GM18867 (cell line): ENCODE measurements at regions not wholly inside any gene's neighbourhood (a gene's known extent, or its start where the extent isn't known, plus 50 kb on each side); places are given as distances from the start of the nearest gene placed in this dataset.
"Not testable (repeated sequence)": the region's sequence is repeated elsewhere in the genome, so short reads cannot be mapped to it uniquely, and the experiment has no call there.

Source experiments
- ATAC-seq: cut with Tn5 transposase; IDR thresholded peaks from one replicate; pipeline ENCODE4 v1.9.1; 2021; ENCODE audit warnings: mild to moderate bottlenecking, moderate library complexity; ENCODE audit not compliant: unreplicated experiment

DNA sequence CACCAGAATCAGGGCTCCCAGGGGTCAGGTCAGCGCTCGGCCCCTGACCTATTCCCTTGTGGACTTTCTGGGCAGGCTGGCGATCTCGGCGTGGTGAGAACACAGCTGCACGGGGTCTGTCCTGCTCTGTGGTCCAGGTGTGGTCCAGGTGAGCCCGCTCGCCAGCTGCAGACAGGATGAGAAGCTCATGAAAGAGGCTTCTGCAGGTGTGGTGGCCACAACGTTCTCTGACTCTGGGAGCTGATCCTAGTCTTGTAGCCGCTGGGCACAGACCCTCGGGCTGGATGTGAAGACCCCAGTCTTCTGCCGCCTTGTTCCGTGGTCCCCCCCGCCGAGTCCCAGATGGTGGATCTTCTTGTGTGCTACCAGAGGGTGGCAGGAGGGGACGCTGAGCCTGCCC, 129.7 kb downstream of the RTP5 start:
- ATAC-seq: no peak

DNA sequence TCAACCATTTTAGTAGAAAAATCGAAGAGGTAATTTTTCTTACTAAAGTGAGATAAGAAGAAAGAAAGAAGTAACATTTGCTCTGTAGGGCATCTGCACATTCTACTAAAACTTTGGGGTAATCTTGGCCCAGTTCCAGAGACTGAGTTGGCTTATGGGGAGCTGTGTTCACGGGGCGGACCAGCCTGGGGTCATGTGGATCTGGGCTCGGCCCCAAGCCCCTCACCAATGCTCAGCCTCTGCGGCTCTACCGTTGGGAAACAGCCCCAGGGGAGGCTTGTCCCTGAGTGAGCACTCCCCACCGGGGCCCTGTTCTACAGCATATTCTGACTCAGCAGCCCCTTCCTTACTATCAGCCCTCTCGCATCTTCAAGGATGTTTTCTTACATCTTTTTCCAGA, 132.3 kb downstream of the RTP5 start:
- ATAC-seq: no peak

DNA sequence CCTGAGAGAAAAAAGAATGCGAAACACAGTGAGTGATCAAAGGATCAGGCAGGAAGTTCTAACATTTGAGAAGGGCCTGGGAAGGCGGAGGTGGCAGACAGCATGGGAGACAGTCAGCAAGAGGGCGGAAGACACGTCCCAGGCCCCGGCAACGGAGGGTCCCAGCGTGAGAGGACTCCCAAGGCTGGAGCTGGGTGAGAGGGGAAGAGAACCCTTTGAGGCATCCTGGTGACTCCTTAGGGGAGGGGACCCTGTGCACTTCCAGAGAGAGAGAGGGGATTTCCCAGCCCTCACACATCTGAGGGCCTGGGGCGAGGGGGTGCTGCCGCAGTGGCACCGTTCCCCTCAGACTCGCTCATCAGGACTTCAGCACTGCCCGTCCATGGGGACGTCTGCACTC, 133.4 kb downstream of the RTP5 start:
- ATAC-seq: no peak

DNA sequence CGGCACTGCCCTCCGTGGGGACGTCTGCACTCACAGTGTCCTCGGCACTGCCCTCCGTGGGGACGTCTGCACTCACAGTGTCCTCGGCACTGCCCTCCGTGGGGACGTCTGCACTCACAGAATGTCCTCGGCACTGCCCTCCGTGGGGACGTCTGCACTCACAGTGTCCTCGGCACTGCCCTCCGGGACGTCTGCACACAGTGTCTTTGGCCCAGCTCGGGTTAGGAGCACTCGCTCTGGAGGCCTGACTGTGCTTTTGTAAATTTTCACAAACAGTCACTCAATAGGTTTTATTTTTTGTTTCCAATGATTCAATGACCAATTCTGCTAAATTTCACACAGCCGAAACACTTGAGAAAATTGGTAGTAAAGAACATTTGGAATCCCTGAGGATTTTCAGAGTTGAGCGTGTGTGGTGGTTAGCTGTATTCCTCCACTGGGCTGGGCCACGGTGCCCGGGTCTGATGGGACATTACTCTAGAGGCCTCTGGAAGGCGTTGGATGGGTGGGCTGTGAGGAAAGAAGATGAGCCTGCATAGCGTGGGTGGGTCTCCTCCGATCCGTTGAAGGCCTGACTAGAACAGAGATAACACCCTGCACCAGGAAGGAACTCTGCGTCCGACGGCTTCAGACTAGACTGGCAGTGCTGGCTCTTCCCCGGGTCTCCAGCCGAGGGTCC, 134.8 kb downstream of the RTP5 start:
- ATAC-seq: no peak

DNA sequence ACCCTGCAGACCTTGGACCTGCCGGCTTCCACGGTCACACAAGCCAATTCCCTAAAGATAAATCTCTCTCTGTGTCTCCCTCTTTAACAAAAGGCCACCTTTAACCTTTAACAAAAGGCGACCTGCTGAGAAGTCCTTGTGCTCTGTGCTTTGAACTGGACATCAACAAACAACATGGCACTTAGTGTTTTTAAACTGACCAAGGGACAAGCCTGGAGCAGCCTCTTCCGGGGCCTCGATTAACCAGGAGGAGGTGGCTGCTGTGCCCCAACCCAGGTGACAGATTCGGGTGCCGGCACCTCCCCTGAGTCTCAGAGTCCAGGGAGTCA, 135.3 kb downstream of the RTP5 start:
- ATAC-seq: no peak

DNA sequence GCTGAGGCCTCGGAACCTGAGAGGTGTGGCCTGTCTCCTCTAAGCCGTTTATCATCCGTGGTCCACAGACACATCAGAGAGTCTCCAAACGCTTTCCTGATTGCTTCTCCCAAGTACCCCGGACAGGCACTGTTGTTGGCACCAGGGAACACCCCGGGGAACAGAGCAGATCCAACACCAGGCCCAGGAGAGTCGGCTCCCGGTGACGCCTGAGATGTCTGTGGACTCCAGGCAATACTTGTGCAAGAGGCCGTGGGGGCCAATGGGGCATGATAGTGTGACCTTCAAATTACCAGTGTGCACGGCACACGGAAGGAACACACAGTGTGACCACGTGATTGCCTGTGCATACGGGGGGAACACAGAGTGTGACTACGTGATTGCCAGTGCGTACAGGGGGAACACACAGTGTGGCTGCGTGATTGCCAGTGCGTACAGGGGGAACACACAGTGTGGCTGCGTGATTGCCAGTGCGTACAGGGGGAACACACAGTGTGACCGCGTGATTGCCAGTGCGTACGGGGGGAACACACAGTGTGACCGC, 136.6 kb downstream of the RTP5 start:
- ATAC-seq: not testable (repeated sequence)

DNA sequence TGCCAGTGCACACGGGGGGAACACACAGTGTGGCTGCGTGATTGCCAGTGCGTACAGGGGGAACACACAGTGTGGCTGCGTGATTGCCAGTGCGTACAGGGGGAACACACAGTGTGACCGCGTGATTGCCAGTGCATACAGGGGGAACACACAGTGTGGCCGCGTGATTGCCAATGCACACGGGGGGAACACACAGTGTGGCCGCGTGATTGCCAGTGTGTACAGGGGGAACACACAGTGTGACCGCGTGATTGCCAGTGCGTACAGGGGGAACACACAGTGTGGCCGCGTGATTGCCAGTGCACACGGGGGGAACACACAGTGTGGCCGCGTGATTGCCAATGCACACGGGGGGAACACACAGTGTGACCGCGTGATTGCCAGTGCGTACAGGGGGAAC, 139.4 kb downstream of the RTP5 start:
- not testable (repeated sequence) for ATAC-seq

DNA sequence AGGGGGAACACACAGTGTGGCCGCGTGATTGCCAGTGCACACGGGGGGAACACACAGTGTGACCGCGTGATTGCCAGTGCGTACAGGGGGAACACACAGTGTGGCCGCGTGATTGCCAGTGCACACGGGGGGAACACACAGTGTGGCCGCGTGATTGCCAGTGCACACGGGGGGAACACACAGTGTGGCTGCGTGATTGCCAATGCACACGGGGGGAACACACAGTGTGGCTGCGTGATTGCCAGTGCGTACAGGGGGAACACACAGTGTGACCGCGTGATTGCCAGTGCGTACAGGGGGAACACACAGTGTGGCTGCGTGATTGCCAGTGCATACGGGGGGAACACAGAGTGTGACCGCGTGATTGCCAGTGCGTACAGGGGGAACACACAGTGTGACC, 140.3 kb downstream of the RTP5 start:
- not testable (repeated sequence) for ATAC-seq

DNA sequence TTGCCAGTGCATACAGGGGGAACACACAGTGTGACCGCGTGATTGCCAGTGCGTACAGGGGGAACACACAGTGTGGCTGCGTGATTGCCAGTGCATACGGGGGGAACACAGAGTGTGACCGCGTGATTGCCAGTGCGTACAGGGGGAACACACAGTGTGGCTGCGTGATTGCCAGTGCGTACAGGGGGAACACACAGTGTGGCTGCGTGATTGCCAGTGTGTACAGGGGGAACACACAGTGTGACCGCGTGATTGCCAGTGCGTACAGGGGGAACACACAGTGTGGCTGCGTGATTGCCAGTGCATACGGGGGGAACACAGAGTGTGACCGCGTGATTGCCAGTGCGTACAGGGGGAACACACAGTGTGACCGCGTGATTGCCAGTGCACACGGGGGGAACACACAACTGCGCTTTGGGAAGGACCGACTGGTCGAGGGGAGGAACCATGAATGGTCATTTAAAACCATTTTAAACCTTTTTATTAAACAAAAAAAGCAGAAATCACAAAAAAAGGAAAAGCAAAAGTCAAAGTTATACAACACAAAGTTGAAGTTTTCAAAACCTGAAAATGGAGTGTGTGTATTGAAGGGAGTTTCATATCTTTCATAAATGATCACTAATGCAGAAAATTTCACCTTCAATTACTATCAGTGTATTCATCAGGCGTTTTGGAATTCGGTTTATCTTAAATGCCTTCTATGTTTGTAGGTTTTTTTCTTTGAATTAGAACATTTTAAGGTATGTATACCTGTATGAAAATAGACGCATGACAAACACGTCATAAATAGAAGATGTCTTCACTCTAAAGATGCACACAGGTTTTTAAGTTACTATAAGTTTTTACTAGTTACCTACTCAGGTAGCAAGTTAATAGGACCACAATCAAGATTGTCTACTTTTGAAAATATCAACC, 141.0 kb downstream of the RTP5 start:
- not testable (repeated sequence) for ATAC-seq

DNA sequence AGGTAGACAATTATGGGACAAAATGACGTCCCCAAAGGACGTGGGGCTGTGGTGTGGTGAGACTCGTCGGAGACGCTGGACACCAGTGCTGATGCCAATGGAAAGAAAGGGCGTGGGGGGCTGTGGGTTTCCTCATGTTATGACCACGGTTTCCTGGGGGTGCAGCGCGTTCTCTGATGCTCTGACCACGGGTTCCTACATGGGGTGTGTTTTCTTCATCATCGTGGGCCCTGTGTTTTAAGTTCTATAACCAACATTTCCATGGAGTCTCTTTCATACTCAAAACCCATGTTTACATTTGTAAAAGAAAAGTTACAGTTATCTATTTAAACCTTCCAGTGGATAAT, 141.6 kb downstream of the RTP5 start:
- ATAC-seq: no peak

DNA sequence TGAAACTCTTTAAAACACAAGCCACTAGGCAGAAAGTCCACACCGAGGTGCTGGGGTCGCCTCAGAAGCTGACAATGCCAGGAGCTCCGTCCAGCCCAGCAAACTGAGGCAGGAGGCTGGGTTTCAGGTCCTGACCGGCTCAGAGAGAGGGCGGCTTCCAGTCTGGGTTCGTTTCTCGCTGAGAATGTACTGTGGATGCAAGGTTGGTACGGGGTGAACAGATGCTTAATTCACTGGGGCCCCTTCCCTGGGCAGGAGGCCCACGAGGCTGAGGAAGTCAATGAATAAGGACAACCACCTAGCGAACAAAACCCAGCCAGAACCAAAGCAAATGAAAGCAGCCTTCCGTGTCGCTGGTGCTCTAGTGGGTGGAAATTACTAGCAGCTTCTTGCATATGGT, 142.0 kb downstream of the RTP5 start:
- ATAC-seq: no peak

DNA sequence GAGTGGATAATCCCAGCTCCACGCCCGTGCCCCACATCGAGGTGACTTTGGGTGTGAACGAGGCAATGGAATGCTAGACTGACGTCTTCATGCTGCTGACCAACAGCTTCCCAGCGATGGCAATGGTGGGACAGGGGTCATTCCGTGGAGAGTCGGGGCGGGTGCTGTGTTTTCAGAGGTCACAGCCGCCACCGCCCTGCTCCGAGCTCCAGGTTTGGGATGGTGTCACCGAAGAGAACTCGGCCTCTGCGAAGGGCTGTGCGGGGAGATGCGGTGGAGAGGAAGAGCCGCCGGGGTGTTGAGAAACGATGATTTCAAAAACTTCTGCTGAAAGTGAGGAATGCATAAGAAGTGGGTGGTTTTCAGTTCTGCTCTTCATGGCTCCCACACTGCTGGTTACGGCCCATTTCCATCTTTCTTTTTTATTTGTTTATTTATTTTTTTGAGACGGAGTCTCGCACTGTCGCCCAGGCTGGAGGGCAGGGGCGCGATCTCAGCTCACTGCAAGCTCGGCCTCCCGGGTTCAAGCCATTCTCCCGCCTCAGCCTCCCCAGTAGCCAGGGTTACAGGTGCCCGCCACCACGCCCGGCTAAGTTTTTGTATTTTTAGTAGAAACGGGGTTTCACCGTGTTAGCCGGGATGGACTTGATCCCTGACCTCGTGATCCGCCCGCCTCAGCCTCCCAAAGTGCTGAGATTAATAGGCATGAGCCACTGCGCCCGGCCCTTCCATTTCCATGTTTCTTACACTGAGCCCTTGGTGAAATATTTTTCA, 142.6 kb downstream of the RTP5 start:
- no peak for ATAC-seq

DNA sequence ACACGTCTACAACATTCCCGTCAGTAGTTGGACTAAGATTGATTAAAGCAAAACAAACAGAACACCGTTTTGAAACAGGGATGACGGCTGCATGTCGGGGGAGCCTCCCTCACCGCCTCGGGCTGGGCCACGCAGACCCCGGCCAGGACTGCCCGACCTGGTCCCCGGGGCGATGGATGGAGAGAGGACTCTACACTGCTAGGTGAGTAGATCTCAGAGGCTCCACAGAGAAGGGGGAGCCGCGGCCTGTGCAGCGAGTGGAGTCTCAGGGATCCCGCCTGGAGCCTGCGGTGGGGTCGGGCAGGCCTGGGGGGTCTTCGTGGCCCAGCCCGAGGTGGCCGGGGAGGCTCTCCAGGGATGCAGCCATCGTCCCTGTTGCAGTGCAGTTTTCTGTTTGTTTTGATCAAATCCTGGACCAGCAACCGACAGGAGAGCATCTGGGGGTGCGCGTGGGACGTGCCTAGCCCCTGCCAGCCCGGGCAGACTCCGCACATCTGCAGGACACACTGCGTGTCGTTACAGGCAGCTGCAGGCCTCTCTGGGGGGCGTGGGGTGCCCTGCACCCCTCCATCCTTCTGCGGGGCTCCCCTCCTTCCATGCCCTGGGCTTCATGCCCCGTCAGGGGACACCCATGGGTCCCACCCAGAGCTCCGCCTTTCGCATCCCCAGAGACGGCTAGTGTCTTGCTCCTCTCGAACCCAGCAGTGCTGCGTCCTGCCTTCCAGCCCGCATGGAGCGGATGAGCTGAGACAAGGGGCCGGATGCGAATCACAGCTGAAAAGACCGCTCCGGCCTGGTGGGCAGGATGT, 143.6 kb downstream of the RTP5 start:
- no peak for ATAC-seq

DNA sequence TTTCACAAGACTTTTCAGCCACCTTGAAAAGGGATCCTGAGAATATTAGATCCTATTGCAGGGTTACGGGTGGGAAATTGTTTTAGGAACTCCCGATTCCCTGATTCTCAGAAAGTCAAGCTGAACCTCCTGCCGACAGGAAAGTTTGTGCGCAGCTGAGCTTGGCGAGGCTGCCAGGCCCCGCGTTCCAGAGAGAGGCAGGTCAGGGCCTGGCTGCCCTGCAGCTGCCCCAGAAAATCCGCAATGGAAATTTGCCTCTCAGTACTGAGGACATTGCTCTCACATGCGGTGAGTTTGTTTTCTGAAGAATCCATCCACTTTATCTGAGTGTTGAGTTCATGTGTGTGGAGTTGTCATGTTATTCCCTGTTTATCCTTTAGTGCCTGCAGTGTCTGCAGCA, 144.2 kb downstream of the RTP5 start:
- ATAC-seq: no peak

DNA sequence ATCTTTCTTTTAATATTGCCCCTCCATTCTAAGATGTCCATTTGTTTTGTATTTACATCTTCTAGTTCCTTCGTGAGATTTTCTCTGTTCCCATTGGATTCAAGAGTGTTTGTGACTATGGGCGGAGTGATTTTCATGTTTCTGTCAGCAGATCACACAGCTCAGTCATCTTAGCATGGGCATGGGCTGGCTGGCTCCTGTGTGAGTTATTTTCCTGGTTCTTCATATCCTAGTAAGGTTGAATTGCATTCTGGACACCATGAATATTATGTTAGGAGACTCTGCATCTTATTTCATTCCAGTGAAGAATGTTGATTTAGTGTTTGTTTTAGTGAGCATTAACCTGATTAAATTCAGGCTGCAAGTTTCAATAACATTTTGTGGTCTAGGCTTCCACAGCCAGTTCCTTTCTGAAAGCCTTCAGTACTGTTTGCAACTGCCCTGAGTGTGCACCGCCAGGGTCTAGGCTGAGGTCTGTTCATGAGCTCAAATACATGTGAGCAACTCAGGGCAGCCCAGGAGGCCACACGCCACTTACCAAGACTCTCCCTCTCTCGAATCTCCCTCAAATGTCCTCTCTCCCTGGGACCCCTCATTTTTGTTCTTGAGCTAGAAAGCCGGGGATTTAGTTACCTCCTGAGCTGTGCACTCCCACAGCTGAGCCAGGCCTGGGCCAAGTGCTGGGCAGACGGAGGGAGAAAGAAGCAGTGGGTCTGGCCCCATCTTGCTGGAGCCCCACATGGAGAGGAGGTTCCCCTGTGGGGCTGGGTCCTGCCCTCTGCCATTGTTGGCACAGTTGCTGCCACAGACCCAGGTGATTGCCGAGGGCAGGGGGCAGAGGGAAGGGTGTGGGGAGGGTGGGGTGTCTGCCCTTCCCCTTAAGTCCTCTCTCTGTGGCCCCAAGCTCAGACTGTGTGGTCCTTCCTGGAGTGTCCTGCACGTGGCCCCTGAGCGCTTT, 145.9 kb downstream of the RTP5 start:
- no peak for ATAC-seq

DNA sequence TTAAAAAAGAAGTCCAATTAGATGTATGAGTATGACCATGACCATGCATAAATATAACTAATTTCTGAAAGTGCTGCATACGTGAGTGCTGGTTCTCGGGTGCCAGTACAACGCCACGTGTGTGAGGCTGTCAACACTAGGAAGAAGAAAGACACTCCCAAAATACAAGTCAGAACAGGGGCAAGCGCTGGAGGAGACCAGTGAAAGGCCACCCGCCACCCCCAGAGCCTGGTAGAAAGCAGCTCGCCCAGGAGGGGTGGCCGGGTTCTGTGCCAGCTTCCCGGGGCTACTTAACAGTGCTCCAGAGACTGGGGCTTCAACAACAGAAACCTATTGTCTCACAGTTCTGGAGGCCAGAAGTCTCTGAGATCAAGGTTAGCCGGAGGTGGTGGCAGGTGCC, 147.6 kb downstream of the RTP5 start:
- ATAC-seq: no peak

DNA sequence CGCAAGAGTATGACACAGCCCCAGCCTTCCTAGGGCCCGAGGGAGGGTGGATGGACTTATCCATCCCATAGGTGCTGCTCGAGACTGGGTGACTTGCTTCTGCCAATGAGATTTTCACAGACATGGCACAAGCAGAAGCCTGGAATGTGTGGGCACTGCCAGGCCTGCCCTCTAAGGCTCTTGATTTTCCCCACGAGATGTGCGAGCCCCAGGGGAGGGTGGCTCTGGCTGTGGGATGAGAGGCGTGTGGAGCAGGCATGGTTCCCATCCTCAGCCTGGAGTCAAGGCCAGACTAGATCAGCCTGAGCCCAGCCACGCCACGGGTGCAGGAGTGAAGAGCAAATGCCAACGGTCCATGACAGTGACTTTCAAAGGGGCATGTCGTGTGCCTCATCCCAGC, 148.9 kb downstream of the RTP5 start:
- not testable (repeated sequence) for ATAC-seq

DNA sequence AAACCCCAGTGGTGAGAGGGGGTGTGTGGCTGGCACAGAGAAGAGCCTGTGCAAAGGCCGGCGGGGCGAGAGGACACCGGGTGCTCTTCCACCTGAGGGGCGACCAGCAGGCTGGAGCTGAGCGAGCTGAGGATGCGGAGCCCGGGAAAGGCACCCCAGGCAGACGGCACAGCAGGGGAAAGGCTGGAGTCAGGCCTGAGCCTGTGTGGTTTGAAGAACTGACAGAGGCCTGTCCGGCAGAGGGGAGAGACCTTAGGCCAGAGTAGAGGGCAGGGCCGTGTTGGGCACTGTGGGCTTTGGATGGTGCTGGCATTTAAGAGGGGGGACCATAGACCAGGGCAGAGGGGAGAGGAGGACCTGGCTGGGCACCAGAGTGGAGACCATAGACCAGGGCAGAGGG, 149.8 kb downstream of the RTP5 start:
- ATAC-seq: no peak

DNA sequence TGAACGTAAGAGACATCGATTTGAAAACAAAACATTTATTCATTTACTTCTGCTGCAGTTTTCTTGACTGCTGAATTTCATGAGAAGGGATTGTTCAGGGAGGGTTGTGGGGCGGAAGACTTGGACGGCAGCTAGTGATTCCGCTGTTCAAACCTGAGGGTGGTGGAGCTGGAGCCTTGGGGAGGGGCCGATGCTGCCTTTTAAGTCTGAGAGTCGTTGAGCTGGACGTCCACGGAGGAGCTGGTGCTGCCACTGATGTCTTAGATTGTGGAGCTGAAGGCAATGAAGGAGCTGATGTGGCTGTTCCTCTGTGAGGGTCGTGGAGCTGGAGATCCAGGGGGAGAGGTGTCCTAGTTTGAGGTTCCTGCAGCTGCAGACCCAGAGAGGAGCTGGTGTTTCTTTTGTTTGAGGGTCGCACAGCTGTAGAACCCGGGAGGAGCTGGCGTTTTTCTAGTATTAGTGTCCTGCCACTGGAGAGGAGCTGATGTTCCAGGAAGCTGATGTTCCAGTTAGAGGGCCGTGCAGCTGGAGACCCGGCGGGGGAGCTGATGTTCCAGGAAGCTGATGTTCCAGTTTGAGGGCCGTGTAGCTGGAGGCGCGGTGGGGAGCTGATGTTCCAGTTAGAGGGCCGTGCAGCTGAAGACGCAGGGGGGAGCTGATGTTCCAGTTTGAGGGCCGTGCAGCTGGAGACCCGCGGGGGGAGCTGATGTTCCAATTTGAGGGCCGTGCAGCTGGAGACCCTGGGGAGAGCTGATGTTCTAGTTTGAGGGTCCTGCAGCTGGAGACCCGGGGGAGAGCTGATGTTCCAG, 150.9 kb downstream of the RTP5 start:
- ATAC-seq: no peak
